Fibroblast of peridontal ligament (primary cell): ENCODE measurements at regions not wholly inside any gene's neighbourhood (a gene's known extent, or its start where the extent isn't known, plus 50 kb on each side); places are given as distances from the start of the nearest gene placed in this dataset.

ENCODE experiments used
- DNase-seq: peaks from one replicate; pipeline ENCODE4 v3.0.0-alpha.2; 2010; ENCODE audit errors: extremely low read depth

- DNase-seq: no peak
Observed at GRCh38 chr4:56086073-56086541, 137.4 kb downstream of the CEP135 start.

DNA sequence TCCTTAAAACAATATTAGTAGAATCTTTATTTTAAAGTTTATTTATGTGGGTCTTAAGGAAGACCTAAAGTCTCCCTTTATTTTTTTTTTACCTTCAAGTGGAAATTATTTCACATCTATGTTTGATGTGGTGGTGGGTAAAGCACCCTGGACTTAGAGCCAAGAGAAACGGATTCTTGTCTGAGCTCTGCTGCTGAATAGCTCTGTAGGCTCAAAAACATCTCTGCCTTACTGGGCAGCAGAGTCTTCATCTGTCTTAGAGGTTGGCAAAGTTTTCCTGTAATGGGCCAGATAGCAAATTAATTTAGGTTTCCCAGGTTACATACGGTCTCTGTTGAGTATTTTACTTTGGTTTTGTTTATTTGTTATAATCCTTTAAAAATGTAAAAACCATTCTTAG, 136.5 kb downstream of the CEP135 start:
- no peak for DNase-seq

DNA sequence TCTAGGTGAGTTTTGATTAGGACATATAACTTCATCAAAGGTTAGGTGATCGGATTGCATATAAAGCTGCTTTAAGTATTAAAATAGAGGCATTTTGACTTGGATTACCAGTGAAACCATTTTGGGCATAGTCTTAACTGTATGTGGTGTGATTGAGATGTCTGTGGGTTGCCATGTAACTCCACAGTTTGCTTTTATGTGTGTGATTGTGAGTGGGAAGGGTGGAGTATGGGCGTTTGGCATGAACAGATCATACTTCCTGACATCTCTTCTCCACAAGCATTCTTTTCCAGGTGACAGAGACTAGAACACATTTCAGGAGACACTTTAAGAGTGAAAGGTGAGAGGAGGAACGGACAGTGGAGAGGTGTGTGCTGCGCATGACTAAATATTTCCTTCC, 136.1 kb downstream of the CEP135 start:
- DNase-seq: no peak
